ENCODE measurements at regions not wholly inside any gene's neighbourhood (a gene's known extent, or its start where the extent isn't known, plus 50 kb on each side); places are given as distances from the start of the nearest gene placed in this dataset.

DNA sequence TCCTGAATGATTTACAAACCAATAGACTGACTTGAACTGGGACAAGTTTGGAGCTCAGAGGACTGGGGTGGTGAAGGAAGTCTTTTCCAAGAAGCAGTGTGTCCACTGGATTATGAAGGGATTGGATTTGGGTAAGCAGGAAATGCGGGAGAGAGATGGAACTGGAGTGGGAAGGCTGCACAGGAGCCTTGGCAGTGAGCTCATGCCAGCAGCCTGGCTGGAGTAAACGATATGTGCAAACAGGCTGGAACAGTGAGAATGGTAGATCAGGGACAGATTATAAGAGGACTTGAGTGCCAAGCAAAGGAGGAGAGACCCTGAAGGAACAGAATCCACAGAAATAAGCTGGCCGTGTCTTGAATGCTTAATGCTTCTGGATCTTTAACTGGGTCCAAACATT lies 121.9 kb upstream of the GATA6 start:
- Histone ChIP-seq H3K4me1 (ENCODE audit: insufficient read depth, low read length) (no peaks in the 10 kb centered on the region), H3K27me3 (ENCODE audit: insufficient read depth, low read length) (no peaks in the 10 kb centered on the region), H3K36me3 (ENCODE audit: insufficient read depth, low read depth, low read length) (no peaks in the 10 kb centered on the region), H3K4me3 (ENCODE audit: low read length) (no peak overlapping the region), H3K9ac (ENCODE audit: low read depth, low read length) (no peak overlapping the region), H3K9me3 (ENCODE audit: insufficient read depth, low read depth, low read length) (no peaks in the 10 kb centered on the region), H3K27ac (ENCODE audit: low read length) (no peak overlapping the region)

DNA sequence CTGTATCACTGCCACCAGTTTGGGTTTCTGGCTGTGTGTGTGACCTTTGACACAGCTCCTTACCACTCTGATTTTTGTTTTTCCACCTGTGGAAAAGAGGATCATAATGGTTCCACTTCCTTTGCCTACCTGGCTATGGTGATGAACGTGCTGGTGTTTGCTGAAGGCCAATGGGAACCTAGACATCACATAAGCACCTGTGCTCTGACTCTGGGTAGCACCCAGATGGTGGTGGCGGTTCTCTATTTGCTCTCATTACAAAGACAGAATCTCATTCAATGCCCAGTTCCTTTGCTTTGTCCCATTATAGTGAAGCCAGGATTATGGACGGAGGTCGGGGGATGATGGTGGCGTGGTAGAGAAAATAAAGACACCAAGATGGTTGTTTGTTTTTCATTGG lies 121.2 kb upstream of the GATA6 start:
- Histone ChIP-seq H3K27ac (ENCODE audit: low read length) (no peak overlapping the region), H3K9me3 (ENCODE audit: insufficient read depth, low read depth, low read length) (no peaks in the 10 kb centered on the region), H3K27me3 (ENCODE audit: insufficient read depth, low read length) (no peaks in the 10 kb centered on the region), H3K4me3 (ENCODE audit: low read length) (no peak overlapping the region), H3K4me1 (ENCODE audit: insufficient read depth, low read length) (no peaks in the 10 kb centered on the region), H3K36me3 (ENCODE audit: insufficient read depth, low read depth, low read length) (no peaks in the 10 kb centered on the region), H3K9ac (ENCODE audit: low read depth, low read length) (no peak overlapping the region)

DNA sequence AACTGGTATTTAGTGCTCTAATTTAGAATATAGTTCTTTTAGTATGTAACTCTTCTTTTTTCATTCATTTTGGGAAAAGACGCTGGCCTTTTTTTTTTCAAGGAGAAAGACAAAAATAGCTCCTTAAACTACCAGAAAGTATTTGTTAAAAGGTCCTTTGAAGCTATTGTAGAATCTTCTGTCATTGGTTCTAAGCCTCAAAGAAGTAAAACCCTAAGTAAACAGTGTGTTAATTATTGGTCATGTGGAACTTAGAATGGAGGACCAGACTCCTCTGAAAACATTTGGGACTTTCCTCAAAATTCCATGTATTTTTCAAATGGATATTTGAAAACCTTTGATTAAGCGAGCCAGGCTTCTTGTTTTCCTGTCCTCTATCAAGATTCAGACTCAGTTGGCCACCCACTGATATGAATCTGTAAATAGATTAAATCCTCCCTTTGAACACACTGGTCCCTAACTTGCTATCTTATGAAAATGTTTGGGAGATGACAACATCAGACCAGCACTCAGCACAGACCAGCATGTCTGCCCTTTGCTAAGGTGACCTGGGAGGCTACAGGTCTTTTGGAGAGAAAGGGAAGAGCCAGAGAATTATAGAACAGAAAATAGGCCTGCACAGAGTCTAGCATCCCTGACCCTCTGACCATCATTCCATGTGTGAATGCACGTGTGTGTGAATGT lies 120.3 kb upstream of the GATA6 start:
- Histone ChIP-seq H3K9me3 (ENCODE audit: insufficient read depth, low read depth, low read length) (no peaks in the 10 kb centered on the region), H3K27ac (ENCODE audit: low read length) (no peak overlapping the region), H3K36me3 (ENCODE audit: insufficient read depth, low read depth, low read length) (no peaks in the 10 kb centered on the region), H3K4me3 (ENCODE audit: low read length) (no peak overlapping the region), H3K27me3 (ENCODE audit: insufficient read depth, low read length) (no peaks in the 10 kb centered on the region), H3K4me1 (ENCODE audit: insufficient read depth, low read length) (no peaks in the 10 kb centered on the region), H3K9ac (ENCODE audit: low read depth, low read length) (no peak overlapping the region)

DNA sequence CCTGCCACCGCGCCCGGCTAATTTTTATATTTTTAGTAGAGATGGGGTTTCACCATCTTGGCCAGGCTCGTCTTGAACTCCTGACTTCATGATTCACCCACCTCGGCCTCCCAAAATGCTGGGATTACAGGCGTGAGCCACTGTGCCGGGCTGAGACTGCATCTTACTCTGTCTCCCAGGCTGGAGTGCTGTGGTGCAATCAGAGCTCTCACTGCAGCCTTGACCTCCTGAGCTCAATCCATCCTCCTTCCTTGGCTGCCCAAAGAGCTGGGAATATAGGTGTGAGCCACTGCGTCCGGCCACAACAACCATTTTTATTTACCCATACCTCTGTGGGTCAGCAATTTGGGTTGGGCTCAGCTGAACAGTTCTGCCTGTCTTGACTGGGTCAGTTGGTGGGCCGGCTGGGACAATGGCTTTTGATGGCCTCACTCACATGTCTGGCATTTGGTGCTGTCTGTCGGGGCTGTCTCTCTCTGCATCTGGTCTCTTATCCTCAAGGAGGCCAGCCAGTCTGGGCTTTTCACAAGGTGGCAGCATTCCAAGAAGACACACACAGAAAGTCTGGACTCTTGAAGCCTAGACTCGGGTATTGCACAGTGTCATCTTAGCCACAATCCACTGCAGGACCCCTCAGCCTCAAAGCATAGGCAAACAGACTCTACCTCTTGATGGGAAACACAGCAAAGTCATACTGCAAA lies 116.8 kb upstream of the GATA6 start:
- Histone ChIP-seq H3K9ac (ENCODE audit: low read depth, low read length) (no peak overlapping the region), H3K4me3 (ENCODE audit: low read length) (no peak overlapping the region), H3K36me3 (ENCODE audit: insufficient read depth, low read depth, low read length) (no peaks in the 10 kb centered on the region), H3K27me3 (ENCODE audit: insufficient read depth, low read length) (no peaks in the 10 kb centered on the region), H3K4me1 (ENCODE audit: insufficient read depth, low read length) (no peaks in the 10 kb centered on the region), H3K9me3 (ENCODE audit: insufficient read depth, low read depth, low read length) (no peaks in the 10 kb centered on the region), H3K27ac (ENCODE audit: low read length) (no peak overlapping the region)

DNA sequence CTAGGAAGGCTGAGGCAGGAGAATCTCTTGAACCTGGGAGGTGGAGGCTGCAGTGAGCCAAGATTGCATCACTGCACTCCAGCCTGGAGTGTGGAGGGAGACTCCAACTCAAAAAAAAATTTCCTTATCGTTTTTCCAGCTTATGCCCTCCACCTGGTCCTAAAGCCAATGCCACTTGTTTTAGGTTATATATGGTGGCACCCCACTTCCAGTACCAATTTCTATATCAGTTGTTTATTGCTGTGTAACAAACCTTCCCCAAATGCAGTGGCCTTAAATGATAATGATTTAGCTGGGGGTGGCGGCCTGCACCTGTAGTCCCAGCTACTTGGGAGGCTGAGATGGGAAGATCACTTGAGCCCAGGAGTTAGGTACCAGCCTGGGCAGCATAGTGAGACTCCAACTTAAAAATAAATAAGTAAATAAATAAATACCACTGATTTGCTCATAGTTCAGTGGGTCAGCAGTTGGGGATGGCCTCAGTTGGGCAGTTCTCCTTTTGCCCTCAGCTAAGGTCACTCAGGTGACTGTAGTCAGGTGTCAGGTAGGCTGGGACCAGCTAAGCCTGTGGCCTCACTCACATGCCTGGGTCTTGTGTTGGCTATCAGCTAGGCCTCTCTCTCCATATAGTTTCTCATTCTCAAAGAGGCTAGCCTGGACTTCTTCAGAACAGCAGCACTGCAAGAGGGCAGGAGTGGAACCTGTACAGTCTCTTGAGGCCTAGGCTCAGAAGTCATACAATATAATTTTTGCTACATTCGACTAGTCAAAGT lies 113.7 kb upstream of the GATA6 start:
- Histone ChIP-seq H3K4me3 (ENCODE audit: low read length) (no peak overlapping the region), H3K9me3 (ENCODE audit: insufficient read depth, low read depth, low read length) (no peaks in the 10 kb centered on the region), H3K4me1 (ENCODE audit: insufficient read depth, low read length) (no peaks in the 10 kb centered on the region), H3K36me3 (ENCODE audit: insufficient read depth, low read depth, low read length) (no peaks in the 10 kb centered on the region), H3K27ac (ENCODE audit: low read length) (no peak overlapping the region), H3K27me3 (ENCODE audit: insufficient read depth, low read length) (no peaks in the 10 kb centered on the region), H3K9ac (ENCODE audit: low read depth, low read length) (no peak overlapping the region)

DNA sequence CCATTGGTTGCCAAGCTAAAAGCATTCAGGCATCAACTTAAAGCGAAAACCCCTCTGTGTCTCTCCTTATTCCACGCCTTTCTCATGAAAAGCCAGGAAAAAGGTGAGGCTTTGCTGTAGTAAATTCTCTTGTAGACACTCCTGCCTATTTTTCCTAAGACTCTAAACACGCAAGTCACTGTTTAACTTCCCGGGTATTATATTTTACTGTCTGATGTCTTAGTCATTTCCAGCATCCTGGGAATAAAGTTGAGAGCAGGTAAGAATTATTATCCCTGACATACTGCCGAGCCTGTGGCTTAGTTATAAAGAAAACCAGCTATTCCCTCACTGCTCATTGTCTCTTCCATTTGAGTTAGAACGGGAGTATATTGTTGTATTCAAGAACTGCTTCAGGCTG lies 112.4 kb upstream of the GATA6 start:
- no peaks in the 10 kb centered on the region for H3K4me1 ChIP-seq (ENCODE audit: insufficient read depth, low read length)
- H3K4me3 ChIP-seq (ENCODE audit: low read length): no peak overlapping the region

DNA sequence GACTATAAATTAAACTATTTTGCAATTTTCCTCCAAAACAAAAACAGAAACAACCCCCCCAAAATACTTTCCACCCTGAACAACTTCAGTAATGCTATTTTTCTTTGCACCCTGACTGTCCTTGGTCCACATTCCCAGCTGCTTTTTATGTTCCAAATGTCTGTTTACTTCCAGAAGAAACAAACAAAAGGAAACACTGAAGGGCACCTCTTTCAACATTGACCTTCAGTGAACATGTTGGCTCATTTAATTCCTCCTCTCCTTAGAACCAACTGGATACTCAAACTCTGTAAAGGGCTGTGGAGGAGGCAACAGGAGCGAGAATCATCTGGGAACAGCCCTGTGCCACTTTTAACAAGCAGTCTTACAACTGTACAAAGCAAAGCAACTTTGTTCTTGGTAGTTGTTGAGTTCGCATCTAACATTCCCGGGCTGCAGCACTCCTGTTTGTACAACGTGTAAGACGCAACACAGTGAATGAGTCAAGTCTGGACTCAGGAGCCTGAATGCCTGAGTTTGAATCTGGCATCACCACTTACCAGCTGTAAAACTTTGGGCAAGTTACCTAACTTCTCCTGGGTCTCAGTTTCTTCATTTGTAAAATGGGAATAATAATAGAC lies 111.4 kb upstream of the GATA6 start:
- no peaks in the 10 kb centered on the region for H3K27me3 ChIP-seq (ENCODE audit: insufficient read depth, low read length)
- H3K4me1 ChIP-seq (ENCODE audit: insufficient read depth, low read length): no peaks in the 10 kb centered on the region
- no peak overlapping the region for H3K4me3 ChIP-seq (ENCODE audit: low read length)
- H3K36me3 ChIP-seq (ENCODE audit: insufficient read depth, low read depth, low read length): no peaks in the 10 kb centered on the region
- H3K9ac ChIP-seq (ENCODE audit: low read depth, low read length): no peak overlapping the region
- no peaks in the 10 kb centered on the region for H3K9me3 ChIP-seq (ENCODE audit: insufficient read depth, low read depth, low read length)
- H3K27ac ChIP-seq (ENCODE audit: low read length): no peak overlapping the region

More for the DNA sequence above, 112.4 kb upstream of the GATA6 start:
- Histone ChIP-seq H3K27ac (ENCODE audit: low read length) (no peak overlapping the region), H3K27me3 (ENCODE audit: insufficient read depth, low read length) (no peaks in the 10 kb centered on the region), H3K36me3 (ENCODE audit: insufficient read depth, low read depth, low read length) (no peaks in the 10 kb centered on the region), H3K9me3 (ENCODE audit: insufficient read depth, low read depth, low read length) (no peaks in the 10 kb centered on the region), H3K9ac (ENCODE audit: low read depth, low read length) (no peak overlapping the region)

DNA sequence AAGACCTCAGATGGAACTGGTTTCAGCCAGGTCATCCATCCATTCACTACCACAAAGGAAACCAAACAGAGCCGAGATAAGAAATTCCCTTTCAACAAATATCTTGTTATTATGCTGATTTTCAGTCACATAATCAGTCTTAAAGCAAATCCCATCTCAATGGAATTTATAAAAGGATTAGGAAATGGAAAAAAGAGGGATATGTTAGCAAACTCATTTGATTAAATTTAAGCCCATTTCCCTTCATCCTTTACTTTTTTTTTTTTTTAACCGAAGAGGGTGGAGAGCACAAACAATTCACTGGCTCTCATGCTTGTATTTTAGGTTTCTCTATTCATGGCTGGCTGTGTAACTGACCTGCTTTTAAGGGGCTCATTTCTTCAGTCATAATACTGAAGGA lies 109.0 kb upstream of the GATA6 start:
- H3K36me3 ChIP-seq (ENCODE audit: insufficient read depth, low read depth, low read length): no peaks in the 10 kb centered on the region

DNA sequence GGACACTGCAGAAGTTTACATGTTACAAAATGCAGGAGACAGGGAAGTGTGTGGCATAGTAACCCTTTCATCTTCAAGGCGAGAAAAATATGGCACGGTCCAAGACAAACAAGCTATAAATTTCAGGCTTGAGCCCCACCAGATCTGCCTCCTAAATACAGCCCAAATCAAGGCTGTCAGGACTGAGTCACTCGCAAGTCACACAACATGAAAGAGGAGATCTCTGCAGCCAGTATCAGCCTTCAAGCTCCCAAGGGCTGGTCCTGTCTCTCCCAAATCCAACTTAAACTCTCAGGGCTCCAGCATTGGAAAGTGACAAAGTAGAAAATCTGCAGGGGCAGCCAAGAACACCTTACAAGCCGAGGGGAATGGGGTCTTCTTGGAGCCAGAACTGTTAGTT lies 106.3 kb upstream of the GATA6 start:
- Histone ChIP-seq H3K9me3 (ENCODE audit: insufficient read depth, low read depth, low read length) (no peaks in the 10 kb centered on the region), H3K27ac (ENCODE audit: low read length) (no peak overlapping the region), H3K4me3 (ENCODE audit: low read length) (no peak overlapping the region), H3K4me1 (ENCODE audit: insufficient read depth, low read length) (no peaks in the 10 kb centered on the region), H3K9ac (ENCODE audit: low read depth, low read length) (no peak overlapping the region), H3K27me3 (ENCODE audit: insufficient read depth, low read length) (no peaks in the 10 kb centered on the region), H3K36me3 (ENCODE audit: insufficient read depth, low read depth, low read length) (no peaks in the 10 kb centered on the region)

More for the DNA sequence above, 109.0 kb upstream of the GATA6 start:
- H3K27ac ChIP-seq (ENCODE audit: low read length): no peak overlapping the region
- H3K4me3 ChIP-seq (ENCODE audit: low read length): no peak overlapping the region
- no peaks in the 10 kb centered on the region for H3K27me3 ChIP-seq (ENCODE audit: insufficient read depth, low read length)
- no peak overlapping the region for H3K9ac ChIP-seq (ENCODE audit: low read depth, low read length)
- H3K4me1 ChIP-seq (ENCODE audit: insufficient read depth, low read length): no peaks in the 10 kb centered on the region
- H3K9me3 ChIP-seq (ENCODE audit: insufficient read depth, low read depth, low read length): no peaks in the 10 kb centered on the region

DNA sequence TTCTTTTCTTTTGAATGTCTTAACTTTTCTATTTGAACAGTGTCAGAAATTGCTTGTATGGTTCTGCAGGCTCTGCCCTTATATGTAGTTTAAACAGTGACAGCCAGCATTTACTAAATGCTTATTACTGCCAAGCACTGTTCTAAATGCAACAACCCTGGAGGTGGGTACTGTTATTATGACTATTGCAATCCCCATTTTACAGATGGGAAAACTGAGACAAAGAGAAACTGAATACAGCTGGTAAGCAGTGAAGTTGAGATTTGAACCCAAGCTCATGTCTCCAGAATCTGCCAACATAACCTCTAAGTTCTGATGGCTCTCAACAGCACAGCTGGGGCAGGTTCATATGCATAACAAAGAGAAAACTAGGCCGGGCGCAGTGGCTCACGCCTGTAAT lies 105.7 kb upstream of the GATA6 start:
- no peak overlapping the region for H3K27ac ChIP-seq (ENCODE audit: low read length)
- H3K4me1 ChIP-seq (ENCODE audit: insufficient read depth, low read length): no peaks in the 10 kb centered on the region
- no peak overlapping the region for H3K4me3 ChIP-seq (ENCODE audit: low read length)
- H3K27me3 ChIP-seq (ENCODE audit: insufficient read depth, low read length): no peaks in the 10 kb centered on the region
- H3K9me3 ChIP-seq (ENCODE audit: insufficient read depth, low read depth, low read length): no peaks in the 10 kb centered on the region
- no peak overlapping the region for H3K9ac ChIP-seq (ENCODE audit: low read depth, low read length)
- H3K36me3 ChIP-seq (ENCODE audit: insufficient read depth, low read depth, low read length): no peaks in the 10 kb centered on the region

DNA sequence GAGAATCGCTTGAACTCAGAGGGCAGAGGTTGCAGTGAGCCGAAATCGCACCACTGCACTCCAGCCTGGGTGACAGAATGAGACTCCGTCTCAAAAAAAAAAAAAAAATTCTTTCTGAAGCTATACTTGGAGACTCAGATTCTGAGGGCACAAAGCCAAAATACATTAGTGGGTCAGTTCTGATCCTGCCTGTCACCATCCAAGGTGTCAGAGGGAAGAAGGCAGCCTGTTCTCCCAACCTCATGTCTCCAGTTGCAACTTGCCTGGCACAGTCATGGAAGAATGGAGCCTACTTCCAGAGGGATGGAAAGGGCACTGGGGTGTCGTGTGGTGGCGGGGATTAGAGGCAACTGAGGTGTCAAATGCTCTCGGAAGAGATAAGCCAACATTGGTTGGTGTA lies 104.8 kb upstream of the GATA6 start:
- H3K9ac ChIP-seq (ENCODE audit: low read depth, low read length): no peak overlapping the region
- no peaks in the 10 kb centered on the region for H3K36me3 ChIP-seq (ENCODE audit: insufficient read depth, low read depth, low read length)
- no peaks in the 10 kb centered on the region for H3K4me1 ChIP-seq (ENCODE audit: insufficient read depth, low read length)
- no peaks in the 10 kb centered on the region for H3K9me3 ChIP-seq (ENCODE audit: insufficient read depth, low read depth, low read length)
- no peak overlapping the region for H3K4me3 ChIP-seq (ENCODE audit: low read length)
- H3K27ac ChIP-seq (ENCODE audit: low read length): no peak overlapping the region
- H3K27me3 ChIP-seq (ENCODE audit: insufficient read depth, low read length): no peaks in the 10 kb centered on the region

Measured in iPS-20b (cell line).